Ovary (tissue), 3 donors: ENCODE measurements at regions not wholly inside any gene's neighbourhood (a gene's known extent, or its start where the extent isn't known, plus 50 kb on each side); places are given as distances from the start of the nearest gene placed in this dataset.

Source experiments
- EP300 ChIP-seq: sonication (generic); formaldehyde crosslinking; IDR thresholded peaks from one replicate; pipeline ENCODE4 v1.6.1; 2017; ENCODE audit warnings: antibody characterized with exemption
- POLR2A ChIP-seq: fragments of 450-650 bp; IDR thresholded peaks from one replicate; pipeline ENCODE4 v1.6.1; 2017; ENCODE audit warnings: antibody characterized with exemption, mild to moderate bottlenecking, moderate library complexity
- TF ChIP-seq, protein P1 (sequence below), 3 donors: fragments of 450-650 bp in 2 of 3; fragments of 200-600 bp in 1 of 3; IDR thresholded peaks; one replicate each; pipeline versions ENCODE4 v1.5.1 to v1.8.0; 2016 to 2022; ENCODE audit warnings: antibody characterized with exemption in 3 of 3, mild to moderate bottlenecking in 1 of 3
- donor health status: DM: no; HTN: no; CAD: no.

- TF ChIP-seq, protein P1, sequence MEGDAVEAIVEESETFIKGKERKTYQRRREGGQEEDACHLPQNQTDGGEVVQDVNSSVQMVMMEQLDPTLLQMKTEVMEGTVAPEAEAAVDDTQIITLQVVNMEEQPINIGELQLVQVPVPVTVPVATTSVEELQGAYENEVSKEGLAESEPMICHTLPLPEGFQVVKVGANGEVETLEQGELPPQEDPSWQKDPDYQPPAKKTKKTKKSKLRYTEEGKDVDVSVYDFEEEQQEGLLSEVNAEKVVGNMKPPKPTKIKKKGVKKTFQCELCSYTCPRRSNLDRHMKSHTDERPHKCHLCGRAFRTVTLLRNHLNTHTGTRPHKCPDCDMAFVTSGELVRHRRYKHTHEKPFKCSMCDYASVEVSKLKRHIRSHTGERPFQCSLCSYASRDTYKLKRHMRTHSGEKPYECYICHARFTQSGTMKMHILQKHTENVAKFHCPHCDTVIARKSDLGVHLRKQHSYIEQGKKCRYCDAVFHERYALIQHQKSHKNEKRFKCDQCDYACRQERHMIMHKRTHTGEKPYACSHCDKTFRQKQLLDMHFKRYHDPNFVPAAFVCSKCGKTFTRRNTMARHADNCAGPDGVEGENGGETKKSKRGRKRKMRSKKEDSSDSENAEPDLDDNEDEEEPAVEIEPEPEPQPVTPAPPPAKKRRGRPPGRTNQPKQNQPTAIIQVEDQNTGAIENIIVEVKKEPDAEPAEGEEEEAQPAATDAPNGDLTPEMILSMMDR (IDR thresholded peaks at IDR 0.05) = no peak
- TF ChIP-seq POLR2A (no peak), EP300 (no peak)
Observed at GRCh38 chr11:120017582-120018150, 120.2 kb downstream of the TRIM29 start.
